Small intestine (tissue), 7 donors: ENCODE measurements at regions not wholly inside any gene's neighbourhood (a gene's known extent, or its start where the extent isn't known, plus 50 kb on each side); places are given as distances from the start of the nearest gene placed in this dataset.

Experiments
- DNase-seq, 2 donors: peaks; one replicate each; pipeline versions ENCODE4 v3.0.0 to v3.0.0-alpha.2; 2013
- FAIRE-seq: peaks from 2 replicates; lab custom pipeline; 2012; peaks lifted over from hg19 to GRCh38; lab: Jason Lieb, UNC
- H3K27ac ChIP-seq, 3 donors: one replicate each; pipeline ENCODE4 v1.5.1; 2013; ENCODE audit warnings: low read length in 2 of 3, mild to moderate bottlenecking in 2 of 3, control low read depth in 1 of 3, inconsistent platforms in 1 of 3, low read depth in 1 of 3, moderate library complexity in 1 of 3
- H3K27me3 ChIP-seq, 3 donors: one replicate each; pipeline ENCODE4 v1.6.1; 2013; ENCODE audit warnings: low read length in 3 of 3, inconsistent platforms in 1 of 3; ENCODE audit not compliant: control insufficient read depth in 3 of 3, insufficient read depth in 3 of 3
- H3K36me3 ChIP-seq, 3 donors: one replicate each; pipeline ENCODE4 v1.6.1; 2013; ENCODE audit warnings: low read length in 3 of 3, inconsistent platforms in 1 of 3, low read depth in 1 of 3, mild to moderate bottlenecking in 1 of 3, moderate library complexity in 1 of 3; ENCODE audit not compliant: control insufficient read depth in 3 of 3, insufficient read depth in 2 of 3
- H3K4me1 ChIP-seq, 3 donors: one replicate each; pipeline ENCODE4 v1.6.1; 2013; ENCODE audit warnings: low read length in 2 of 3, inconsistent platforms in 1 of 3, low read depth in 1 of 3, mild to moderate bottlenecking in 1 of 3, moderate library complexity in 1 of 3; ENCODE audit not compliant: control insufficient read depth in 3 of 3, insufficient read depth in 2 of 3
- H3K4me3 ChIP-seq, 3 donors: one replicate each; pipeline ENCODE4 v1.5.1; 2013; ENCODE audit warnings: low read length in 3 of 3, control low read depth in 1 of 3, inconsistent platforms in 1 of 3, low read depth in 1 of 3, mild to moderate bottlenecking in 1 of 3, moderate library complexity in 1 of 3
- H3K9me3 ChIP-seq, 2 donors: one replicate each; pipeline ENCODE4 v1.6.1; 2013; ENCODE audit warnings: low read depth in 1 of 2, low read length in 1 of 2; ENCODE audit not compliant: control insufficient read depth in 2 of 2, insufficient read depth in 1 of 2
- WGBS, 3 donors: extraction: QIAGEN DNeasy Blood & Tissue Kit; methylation state at CpG; one replicate each; pipeline ENCODE4 v1.1.7; 2013; 5-methylcytosine and 5-hydroxymethylcytosine counted together
- donor health status: healthy with polysubstance abuse.
- donor health status: control.
- donor health status: control.
- donor health status: Bipolar disorder and iron deficiency.
- donor health status: healthy.

- Histone ChIP-seq H3K9me3 (no peaks in the 10 kb centered on the region), H3K27ac (no peak overlapping the region), H3K27me3 (no peaks in the 10 kb centered on the region), H3K4me3 (no peak overlapping the region), H3K36me3 (no peaks in the 10 kb centered on the region), H3K4me1 (peaks cover 7 to 28% (median 14%) of the 10 kb centered on the region in 3 donors)
- no peak for DNase-seq
- FAIRE-seq = no peak
- 68 to 89% (median 79%) methylated on average over 1 of the region's 1 CpG for WGBS, 3 donors
These were observed 207.4 kb upstream of the JADE1 start for GRCh38 chr4:128601991-128602695.

- Histone ChIP-seq H3K27me3 (no peaks in the 10 kb centered on the region), H3K9me3 (no peaks in the 10 kb centered on the region), H3K4me3 (no peak overlapping the region), H3K36me3 (no peaks in the 10 kb centered on the region), H3K4me1 (peaks cover 7 to 28% (median 14%) of the 10 kb centered on the region in 3 donors), H3K27ac (peak overlapping the region in 2 of 3 donors; percentile 48 to 52)
- no peak for FAIRE-seq
- peak; percentile 71 to 76 for DNase-seq
- WGBS, 3 donors = 40 to 56% (median 47%) methylated on average over 14 of the region's 14 CpGs
These were observed 208.3 kb upstream of the JADE1 start for GRCh38 chr4:128600996-128601871.

GRCh38 chr4:128600410-128600809 is 209.1 kb upstream of the JADE1 start:
- Histone ChIP-seq H3K27ac (peak overlapping the region in 1 of 3 donors; percentile 52), H3K27me3 (no peaks in the 10 kb centered on the region), H3K9me3 (no peaks in the 10 kb centered on the region), H3K4me3 (no peak overlapping the region), H3K4me1 (peaks cover 7 to 28% (median 14%) of the 10 kb centered on the region in 3 donors), H3K36me3 (no peaks in the 10 kb centered on the region)
- 8 to 39% (median 26%) methylated on average over 3 of the region's 3 CpGs for WGBS, 3 donors
- peak; percentile 34 to 68 for DNase-seq
- FAIRE-seq = no peak

GRCh38 chr4:128597500-128597899 is 212.0 kb upstream of the JADE1 start:
- Histone ChIP-seq H3K36me3 (no peaks in the 10 kb centered on the region), H3K4me1 (peaks cover 7 to 28% (median 14%) of the 10 kb centered on the region in 3 donors), H3K4me3 (no peak overlapping the region), H3K9me3 (peaks cover 0 to 13% of the 10 kb centered on the region in 2 donors), H3K27me3 (peaks cover 0 to under 1% (median 0%) of the 10 kb centered on the region in 3 donors), H3K27ac (no peak overlapping the region)
- FAIRE-seq (no peak), DNase-seq (no peak)
- WGBS, 3 donors = 77 to 88% (median 81%) methylated on average over 3 of the region's 3 CpGs

- Histone ChIP-seq H3K27me3 (peaks cover 0 to 1% (median 0%) of the 10 kb centered on the region in 3 donors), H3K36me3 (no peaks in the 10 kb centered on the region), H3K4me3 (no peak overlapping the region), H3K27ac (no peak overlapping the region), H3K9me3 (peaks cover 0 to 13% of the 10 kb centered on the region in 2 donors), H3K4me1 (peaks cover 7 to 25% (median 11%) of the 10 kb centered on the region in 3 donors)
- FAIRE-seq = no peak
- no peak for DNase-seq
- 73 to 95% (median 88%) methylated on average over 2 of the region's 2 CpGs for WGBS, 3 donors
These were observed 212.6 kb upstream of the JADE1 start for GRCh38 chr4:128596853-128597252.

GRCh38 chr4:128596115-128596514 is 213.4 kb upstream of the JADE1 start:
- DNase-seq (no peak), FAIRE-seq (no peak)
- Histone ChIP-seq H3K4me3 (no peak overlapping the region), H3K36me3 (no peaks in the 10 kb centered on the region), H3K9me3 (peaks cover 0 to 13% of the 10 kb centered on the region in 2 donors), H3K4me1 (peaks cover 3 to 18% (median 5%) of the 10 kb centered on the region in 3 donors), H3K27ac (no peak overlapping the region), H3K27me3 (peaks cover 0 to 1% (median 0%) of the 10 kb centered on the region in 3 donors)
- WGBS, 3 donors = 43 to 64% (median 51%) methylated on average over 5 of the region's 5 CpGs

- no peaks in the 10 kb centered on the region for H3K4me1 ChIP-seq
- H3K36me3 ChIP-seq = no peaks in the 10 kb centered on the region
- H3K9me3 ChIP-seq = peaks cover 0 to 13% of the 10 kb centered on the region in 2 donors
- WGBS, 3 donors = 73 to 74% (median 73%) methylated on average over 9 of the region's 9 CpGs
- no peak for DNase-seq
- H3K27me3 ChIP-seq = peaks cover 0 to 1% (median 0%) of the 10 kb centered on the region in 3 donors
- H3K27ac ChIP-seq = no peak overlapping the region
- no peak overlapping the region for H3K4me3 ChIP-seq
- FAIRE-seq = no peak
These were observed 218.0 kb upstream of the JADE1 start for GRCh38 chr4:128591482-128591881.

GRCh38 chr4:128590773-128591172 is 218.7 kb upstream of the JADE1 start:
- Histone ChIP-seq H3K27me3 (peaks cover 0 to 1% (median 0%) of the 10 kb centered on the region in 3 donors), H3K4me1 (no peaks in the 10 kb centered on the region), H3K4me3 (no peak overlapping the region), H3K27ac (no peak overlapping the region), H3K36me3 (no peaks in the 10 kb centered on the region), H3K9me3 (peaks cover 0 to 13% of the 10 kb centered on the region in 2 donors)
- WGBS, 3 donors = 76 to 85% (median 84%) methylated on average over 3 of the region's 3 CpGs
- FAIRE-seq (no peak), DNase-seq (no peak)
